ENCODE measurements at regions not wholly inside any gene's neighbourhood (a gene's known extent, or its start where the extent isn't known, plus 50 kb on each side); places are given as distances from the start of the nearest gene placed in this dataset.

GRCh38 chr2:145159676-145160075 lies 639.8 kb upstream of the ZEB2 start:
- no peak for TF ChIP-seq CTCF (conservative IDR thresholded peaks at IDR 0.05; ENCODE audit: low read length)
- no peak for DNase-seq (ENCODE audit: low read depth)
- no peak overlapping the region for H3K4me3 ChIP-seq (ENCODE audit: low read length)

- no peak for TF ChIP-seq CTCF (conservative IDR thresholded peaks at IDR 0.05; ENCODE audit: low read length)
- DNase-seq (ENCODE audit: low read depth): peak; percentile 95
- no peak overlapping the region for H3K4me3 ChIP-seq (ENCODE audit: low read length)
Observed at GRCh38 chr2:145157741-145158591, 638.0 kb upstream of the ZEB2 start.

- no peak for TF ChIP-seq CTCF (conservative IDR thresholded peaks at IDR 0.05; ENCODE audit: low read length)
- DNase-seq (ENCODE audit: low read depth): no peak
- no peak overlapping the region for H3K4me3 ChIP-seq (ENCODE audit: low read length)
Observed at GRCh38 chr2:145157036-145157675, 637.2 kb upstream of the ZEB2 start.

- no peak overlapping the region for H3K4me3 ChIP-seq (ENCODE audit: low read length)
- DNase-seq (ENCODE audit: low read depth): no peak
- TF ChIP-seq CTCF (conservative IDR thresholded peaks at IDR 0.05; ENCODE audit: low read length): no peak
Observed at GRCh38 chr2:145156199-145156598, 636.3 kb upstream of the ZEB2 start.

GRCh38 chr2:145155196-145155595 lies 635.3 kb upstream of the ZEB2 start:
- no peak overlapping the region for H3K4me3 ChIP-seq (ENCODE audit: low read length)
- no peak for TF ChIP-seq CTCF (conservative IDR thresholded peaks at IDR 0.05; ENCODE audit: low read length)
- no peak for DNase-seq (ENCODE audit: low read depth)

GRCh38 chr2:145154731-145155130 lies 634.8 kb upstream of the ZEB2 start:
- no peak overlapping the region for H3K4me3 ChIP-seq (ENCODE audit: low read length)
- no peak for TF ChIP-seq CTCF (conservative IDR thresholded peaks at IDR 0.05; ENCODE audit: low read length)
- DNase-seq (ENCODE audit: low read depth): no peak

- no peak for TF ChIP-seq CTCF (conservative IDR thresholded peaks at IDR 0.05; ENCODE audit: low read length)
- no peak overlapping the region for H3K4me3 ChIP-seq (ENCODE audit: low read length)
- DNase-seq (ENCODE audit: low read depth): no peak
Observed at GRCh38 chr2:145146691-145147090, 626.8 kb upstream of the ZEB2 start.
